Epithelial cell of prostate (primary cell): ENCODE measurements at regions not wholly inside any gene's neighbourhood (a gene's known extent, or its start where the extent isn't known, plus 50 kb on each side); places are given as distances from the start of the nearest gene placed in this dataset.
A peak's percentile ranks its signal among the peaks of the same experiment; 100 is the strongest.

Experiments
- DNase-seq: peaks from one replicate; pipeline ENCODE4 v3.0.0-alpha.2; 2011; ENCODE audit warnings: low read depth, low spot score
- H3K27ac ChIP-seq: fragments of 450-650 bp; 2 replicates; pipeline ENCODE4 v1.5.1; 2017; ENCODE audit warnings: mild to moderate bottlenecking

DNA sequence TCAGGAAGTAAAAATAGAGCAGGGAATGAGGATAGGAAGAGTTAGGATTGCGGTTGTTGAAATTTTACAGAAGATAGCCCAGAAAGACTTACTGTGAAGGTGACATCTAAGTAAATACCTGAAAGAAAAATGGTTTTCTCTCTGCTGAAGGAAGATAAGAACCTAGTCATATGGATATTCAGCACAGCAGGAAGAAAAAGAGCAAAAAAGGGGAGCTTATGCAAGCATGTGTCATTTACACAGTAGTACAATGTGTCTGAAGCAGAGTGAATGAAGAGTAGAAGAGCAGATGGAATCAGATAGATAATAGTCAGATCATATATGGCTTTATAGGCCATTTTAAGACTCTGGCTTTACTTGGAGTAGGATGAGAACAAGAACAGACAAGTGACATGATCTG, 126.9 kb upstream of the TENT5D start:
- no peak for DNase-seq
- H3K27ac ChIP-seq: no peak overlapping the region

DNA sequence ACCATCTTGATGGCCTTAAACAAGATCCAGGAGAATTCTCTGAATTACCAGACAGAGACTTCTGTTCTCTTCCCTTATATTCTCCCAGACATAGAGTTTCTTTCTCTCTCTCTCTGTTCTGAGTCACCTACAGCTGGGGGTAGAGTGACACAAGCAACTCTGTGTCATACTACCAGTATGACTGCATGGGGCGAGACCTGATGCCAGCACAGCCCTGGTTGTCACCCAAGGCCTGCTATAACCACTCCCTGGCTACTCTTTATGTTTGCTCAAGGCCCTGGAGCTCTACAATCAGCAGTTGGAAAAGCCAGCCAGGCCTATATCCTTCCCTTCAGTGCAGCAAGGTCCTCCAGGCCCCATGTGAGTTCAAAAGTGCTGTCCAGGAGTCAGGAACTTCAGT, 114.2 kb upstream of the TENT5D start:
- peak; percentile 14 for DNase-seq
- H3K27ac ChIP-seq: peak overlapping the region; percentile 30

DNA sequence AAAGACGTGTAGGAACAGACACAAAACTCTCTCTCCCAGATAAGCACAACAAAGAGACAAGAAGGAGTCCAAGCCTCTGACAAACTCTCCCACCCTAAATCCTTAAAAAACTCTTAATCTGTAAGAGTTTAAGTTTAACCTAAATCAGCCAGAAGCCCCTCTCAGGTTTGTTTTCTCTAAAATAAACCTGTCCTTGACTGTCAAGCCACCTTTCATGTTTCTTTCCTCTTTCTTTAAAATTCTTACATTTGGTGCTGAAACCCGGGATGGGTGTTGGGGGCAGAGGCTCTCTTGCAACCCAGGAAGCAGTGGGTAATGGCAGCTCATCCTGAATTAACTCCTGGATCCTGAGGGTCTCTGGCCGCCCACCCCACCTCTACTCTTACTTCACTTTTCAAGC, 107.8 kb upstream of the TENT5D start:
- no peak overlapping the region for H3K27ac ChIP-seq
- no peak for DNase-seq

DNA sequence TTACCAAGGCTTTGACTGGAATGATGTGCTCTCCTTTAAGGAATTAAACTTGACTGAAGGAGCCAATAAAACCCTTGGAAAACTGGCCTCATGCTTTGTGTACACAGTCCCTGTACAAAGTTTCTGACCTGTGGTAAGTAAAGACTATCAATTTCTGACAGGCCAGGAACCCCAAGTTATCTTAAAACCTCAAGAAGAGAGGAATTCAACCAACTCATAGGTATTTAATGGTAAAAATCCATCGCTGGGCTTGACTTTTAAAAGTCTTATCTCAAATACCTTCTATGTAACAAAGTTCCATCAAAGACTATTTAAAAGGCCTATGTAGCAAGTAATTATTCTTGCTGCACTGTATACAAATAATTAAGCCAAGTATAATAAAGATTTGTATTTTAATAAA, 103.7 kb upstream of the TENT5D start:
- DNase-seq: no peak
- no peak overlapping the region for H3K27ac ChIP-seq

DNA sequence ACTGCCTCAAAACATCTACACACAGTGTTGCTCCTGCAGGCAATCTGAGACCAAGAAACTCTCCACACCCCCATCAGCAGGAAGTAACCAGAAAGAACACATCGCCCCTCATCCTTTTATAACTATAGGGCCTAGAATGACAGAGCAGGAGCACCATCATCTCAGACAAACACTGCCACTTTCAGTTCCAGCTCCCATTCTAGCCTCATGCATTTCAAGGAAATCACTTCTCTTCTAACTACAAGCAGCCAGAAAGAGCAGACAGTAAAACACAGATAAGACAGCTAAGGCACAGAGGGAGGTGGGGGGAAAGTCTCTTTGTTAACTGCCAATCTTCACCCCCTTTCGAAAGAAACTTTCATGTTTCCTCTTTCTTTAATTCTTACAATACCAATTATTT, 102.6 kb upstream of the TENT5D start:
- no peak for DNase-seq
- H3K27ac ChIP-seq: no peak overlapping the region

DNA sequence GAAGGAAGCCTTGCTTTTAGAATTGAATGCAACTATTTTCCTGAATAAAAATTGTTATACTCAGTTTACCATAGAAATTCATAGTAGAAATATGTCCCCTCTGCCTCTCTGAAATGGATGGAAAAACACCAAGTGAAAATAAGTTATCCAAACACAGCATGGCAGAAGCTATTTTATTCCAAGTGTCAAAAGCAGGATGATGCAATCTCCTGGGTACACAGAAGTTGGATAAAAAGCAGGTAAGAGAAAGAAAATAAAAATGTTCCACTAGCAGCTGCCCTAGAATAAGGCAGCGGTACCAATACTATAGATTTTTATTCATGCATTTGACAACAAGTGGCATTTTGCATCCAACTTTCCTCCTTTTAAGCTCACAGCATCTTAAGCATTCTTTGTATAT, 89.0 kb upstream of the TENT5D start:
- DNase-seq: no peak

DNA sequence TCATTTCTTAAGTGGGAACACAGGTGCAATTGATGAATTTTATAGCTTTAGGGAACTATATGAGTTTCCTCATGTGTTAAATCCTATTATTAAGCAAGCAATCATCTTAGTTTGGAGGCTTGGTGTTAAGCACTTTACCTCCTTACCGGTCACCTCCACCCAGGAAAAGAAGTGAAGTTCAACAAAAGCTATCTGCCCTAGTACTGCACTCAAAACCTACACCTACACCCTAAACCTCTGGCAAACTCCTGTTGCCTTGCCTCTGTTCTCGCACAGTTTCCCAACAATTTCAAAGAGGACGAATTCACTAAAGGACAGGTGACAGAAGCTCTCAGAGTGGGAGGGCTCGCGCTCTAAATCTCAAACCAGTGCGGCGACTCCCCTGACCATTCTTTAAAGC, 85.7 kb upstream of the TENT5D start:
- no peak overlapping the region for H3K27ac ChIP-seq
- DNase-seq: no peak

More for the DNA sequence above, 89.0 kb upstream of the TENT5D start:
- no peak overlapping the region for H3K27ac ChIP-seq

DNA sequence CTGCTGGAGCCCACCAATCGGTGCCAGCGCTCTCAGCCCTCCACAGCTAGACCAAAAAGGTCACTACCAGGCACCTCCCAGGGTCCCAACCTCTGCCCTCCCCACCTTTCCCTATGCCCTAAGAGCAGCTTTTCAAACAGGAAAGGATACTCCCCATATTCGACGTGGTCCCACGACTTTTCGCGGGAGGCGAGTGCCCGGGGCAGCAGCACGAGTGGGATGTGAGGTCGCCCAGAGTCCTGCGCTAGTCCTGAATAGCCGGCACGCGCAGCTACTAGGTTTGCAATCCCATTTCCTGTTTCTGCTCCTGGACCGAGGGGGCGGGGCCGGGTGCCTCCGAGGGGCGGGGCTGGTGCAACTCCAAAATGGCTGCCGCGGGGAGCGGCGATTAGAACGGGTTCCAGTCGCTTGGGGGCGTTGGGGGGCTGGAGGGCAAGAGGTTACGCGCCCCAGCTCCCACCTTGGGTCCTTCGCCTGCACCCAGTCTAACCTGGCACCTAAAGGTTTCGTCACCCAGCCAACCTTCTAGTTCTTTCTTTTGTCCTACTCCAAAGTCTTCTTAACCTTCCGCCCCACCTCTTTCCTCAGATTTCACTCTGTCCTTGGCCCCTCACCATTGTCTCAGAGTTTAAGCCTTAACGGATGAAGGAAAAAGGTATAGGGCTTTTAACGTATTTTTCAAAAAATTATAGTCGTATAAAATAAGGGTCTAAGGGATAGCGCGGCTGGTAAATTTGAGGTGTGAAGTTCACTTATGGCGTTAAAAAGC, 85.0 kb upstream of the TENT5D start:
- DNase-seq: no peak
- no peak overlapping the region for H3K27ac ChIP-seq

DNA sequence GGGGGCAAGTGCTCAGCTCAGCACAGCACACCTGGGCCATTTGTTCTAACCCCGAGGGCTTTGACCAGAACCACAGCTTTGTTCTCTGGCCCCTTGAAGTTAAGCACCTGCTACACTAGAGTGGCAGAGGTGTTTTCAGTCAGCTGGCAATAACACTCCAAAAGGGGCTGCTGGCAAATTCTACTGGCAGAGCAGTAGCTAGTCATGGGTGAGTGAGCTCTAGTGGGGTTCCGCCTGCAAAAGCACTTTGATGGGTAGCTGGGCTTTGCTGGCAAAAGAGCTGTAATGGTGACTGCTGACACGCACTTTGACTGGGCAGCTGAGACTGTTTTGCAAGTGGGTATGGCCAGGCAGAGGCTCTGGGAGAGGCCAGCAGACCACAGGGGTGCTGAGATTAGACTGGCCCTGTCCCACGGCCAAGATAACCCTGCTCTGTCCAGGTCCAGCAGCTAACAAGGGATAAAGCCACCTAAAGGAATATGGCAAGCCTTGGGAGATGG, 65.2 kb upstream of the TENT5D start:
- H3K27ac ChIP-seq: no peak overlapping the region
- no peak for DNase-seq
